Panc1 (cell line): ENCODE measurements at regions not wholly inside any gene's neighbourhood (a gene's known extent, or its start where the extent isn't known, plus 50 kb on each side); places are given as distances from the start of the nearest gene placed in this dataset.

Experiments
- CTCF ChIP-seq: fragments of 450-650 bp; IDR thresholded peaks from 2 replicates; pipeline ENCODE4 v1.5.1; 2017; ENCODE audit warnings: mild to moderate bottlenecking
- POLR2AphosphoS5 ChIP-seq: IDR thresholded peaks from 2 replicates; pipeline ENCODE4 v1.6.1; 2012; ENCODE audit warnings: mild to moderate bottlenecking, low read depth, low read length, moderate library complexity
- SIN3A ChIP-seq: IDR thresholded peaks from 2 replicates; pipeline ENCODE4 v1.6.1; 2012; ENCODE audit warnings: low read depth, mild to moderate bottlenecking, low read length, moderate library complexity, borderline replicate concordance; ENCODE audit not compliant: insufficient read depth
- TCF7L2 ChIP-seq: IDR thresholded peaks from 2 replicates; pipeline ENCODE4 v1.6.1; 2011; ENCODE audit warnings: mild to moderate bottlenecking, low read depth, low read length, inconsistent platforms
- TF ChIP-seq, protein P1 (sequence below), 2 experiments: IDR thresholded peaks; 2 replicates each; pipeline ENCODE4 v1.6.1; 2011 to 2012; ENCODE audit warnings: low read depth in 2 of 2, control low read depth in 1 of 2, low read length in 1 of 2, mild to moderate bottlenecking in 1 of 2, moderate library complexity in 1 of 2; ENCODE audit not compliant: insufficient read depth in 1 of 2

DNA sequence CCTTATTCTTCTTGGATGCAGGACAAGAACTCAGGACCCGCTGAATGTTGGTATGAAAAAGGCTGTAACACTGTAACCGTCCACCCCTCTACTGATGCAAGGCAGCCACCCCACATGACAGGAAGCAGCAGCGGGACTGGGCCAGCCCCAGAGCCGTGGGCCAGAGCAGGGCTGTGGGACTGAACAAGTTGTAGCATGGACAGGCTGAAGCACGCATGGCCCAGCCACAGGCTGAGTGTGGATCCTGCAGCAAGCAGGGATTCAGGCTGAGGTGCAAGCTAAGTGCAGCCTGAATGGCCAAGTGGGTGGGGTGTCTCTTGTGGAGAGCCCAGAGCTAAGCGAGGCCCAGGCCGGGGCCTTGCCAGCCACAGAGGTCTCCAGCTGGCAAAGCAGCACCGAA is 632.2 kb downstream of the SPOCK3 start:
- no peak for TF ChIP-seq POLR2AphosphoS5
- no peak for TF ChIP-seq CTCF
- TF ChIP-seq, protein P1, sequence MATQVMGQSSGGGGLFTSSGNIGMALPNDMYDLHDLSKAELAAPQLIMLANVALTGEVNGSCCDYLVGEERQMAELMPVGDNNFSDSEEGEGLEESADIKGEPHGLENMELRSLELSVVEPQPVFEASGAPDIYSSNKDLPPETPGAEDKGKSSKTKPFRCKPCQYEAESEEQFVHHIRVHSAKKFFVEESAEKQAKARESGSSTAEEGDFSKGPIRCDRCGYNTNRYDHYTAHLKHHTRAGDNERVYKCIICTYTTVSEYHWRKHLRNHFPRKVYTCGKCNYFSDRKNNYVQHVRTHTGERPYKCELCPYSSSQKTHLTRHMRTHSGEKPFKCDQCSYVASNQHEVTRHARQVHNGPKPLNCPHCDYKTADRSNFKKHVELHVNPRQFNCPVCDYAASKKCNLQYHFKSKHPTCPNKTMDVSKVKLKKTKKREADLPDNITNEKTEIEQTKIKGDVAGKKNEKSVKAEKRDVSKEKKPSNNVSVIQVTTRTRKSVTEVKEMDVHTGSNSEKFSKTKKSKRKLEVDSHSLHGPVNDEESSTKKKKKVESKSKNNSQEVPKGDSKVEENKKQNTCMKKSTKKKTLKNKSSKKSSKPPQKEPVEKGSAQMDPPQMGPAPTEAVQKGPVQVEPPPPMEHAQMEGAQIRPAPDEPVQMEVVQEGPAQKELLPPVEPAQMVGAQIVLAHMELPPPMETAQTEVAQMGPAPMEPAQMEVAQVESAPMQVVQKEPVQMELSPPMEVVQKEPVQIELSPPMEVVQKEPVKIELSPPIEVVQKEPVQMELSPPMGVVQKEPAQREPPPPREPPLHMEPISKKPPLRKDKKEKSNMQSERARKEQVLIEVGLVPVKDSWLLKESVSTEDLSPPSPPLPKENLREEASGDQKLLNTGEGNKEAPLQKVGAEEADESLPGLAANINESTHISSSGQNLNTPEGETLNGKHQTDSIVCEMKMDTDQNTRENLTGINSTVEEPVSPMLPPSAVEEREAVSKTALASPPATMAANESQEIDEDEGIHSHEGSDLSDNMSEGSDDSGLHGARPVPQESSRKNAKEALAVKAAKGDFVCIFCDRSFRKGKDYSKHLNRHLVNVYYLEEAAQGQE (IDR thresholded peaks at IDR 0.05; ENCODE audit: insufficient read depth in 1 of 2, low read depth in 2 of 2, low read length in 1 of 2): no peak
- TF ChIP-seq SIN3A: no peak
- TF ChIP-seq TCF7L2: no peak
